Activated CD8-positive, alpha-beta T cell treated with anti-CD3 and anti-CD28 coated beads for 36 hours (primary cell): ENCODE measurements at regions not wholly inside any gene's neighbourhood (a gene's known extent, or its start where the extent isn't known, plus 50 kb on each side); places are given as distances from the start of the nearest gene placed in this dataset.

ENCODE experiments used
- ATAC-seq: fragments of 200-7000 bp; cut with Tn5 transposase; one replicate; pipeline ENCODE4 v1.10.0; 2021; ENCODE audit warnings: mild to moderate bottlenecking, moderate library complexity
- CTCF ChIA-PET: fragments of 350-600 bp; sonication (Branson Sonifier 250); formaldehyde crosslinking; loops from one replicate; lab custom pipeline; 2021; ENCODE audit warnings: antibody characterized with exemption; lab: Charles Lee
- POLR2A ChIA-PET: fragments of 350-600 bp; sonication (Branson Sonifier 250); formaldehyde crosslinking; loops from one replicate; lab custom pipeline; 2021; ENCODE audit warnings: antibody characterized with exemption; lab: Charles Lee
- DNase-seq: peaks from one replicate; pipeline ENCODE4 v3.0.0-alpha.2; 2020
- H3K27ac Mint-ChIP-seq: one replicate; pipeline ENCODE4 v1.8.0; 2021; ENCODE audit warnings: mild to moderate bottlenecking, mixed read lengths
- H3K27me3 Mint-ChIP-seq: one replicate; pipeline ENCODE4 v1.8.0; 2021; ENCODE audit warnings: mixed read lengths
- H3K36me3 Mint-ChIP-seq: one replicate; pipeline ENCODE4 v1.8.0; 2021; ENCODE audit warnings: low read depth, mixed read lengths
- H3K4me1 Mint-ChIP-seq: one replicate; pipeline ENCODE4 v1.8.0; 2021; ENCODE audit warnings: low read depth, mixed read lengths
- H3K4me3 Mint-ChIP-seq: one replicate; pipeline ENCODE4 v1.8.0; 2021; ENCODE audit warnings: mild to moderate bottlenecking, moderate library complexity, mixed read lengths
- H3K9me3 Mint-ChIP-seq: one replicate; pipeline ENCODE4 v1.8.0; 2021; ENCODE audit warnings: mixed read lengths
- CTCF ChIP-seq: fragments of 200-600 bp; IDR thresholded peaks from one replicate; pipeline ENCODE4 v1.8.0; 2022; ENCODE audit warnings: antibody characterized with exemption, mild to moderate bottlenecking
- intact Hi-C: fragments of 100-400 bp; cut with micrococcal nuclease; formaldehyde crosslinking; loops from one replicate; pipeline ENCODE4 v1.10.0; 2022

- CTCF ChIA-PET, result no interaction called here
- Mint-ChIP-seq H3K4me1 (no peaks in the 10 kb centered on the region), H3K4me3 (no peak overlapping the region)
Observed at GRCh38 chr9:126027566-126027965, 280.4 kb downstream of the PBX3 start.

GRCh38 chr9:126028746-126029145 is 281.6 kb downstream of the PBX3 start:
- no peak for TF ChIP-seq CTCF
- intact Hi-C loops, result no loop called here
- ChIA-PET POLR2A (no interaction called here), CTCF (interaction anchor here (0.8 kb wide), 1 partner anchor 13 kb away, joined by 4 read pairs; no protein-coding TSS in a partner anchor)
- peaks cover 9% of the 10 kb centered on the region for H3K27me3 Mint-ChIP-seq
- no peak for DNase-seq
- H3K4me1 Mint-ChIP-seq, result no peaks in the 10 kb centered on the region
- no peaks in the 10 kb centered on the region for H3K36me3 Mint-ChIP-seq
- no peak overlapping the region for H3K4me3 Mint-ChIP-seq
- H3K9me3 Mint-ChIP-seq, result no peaks in the 10 kb centered on the region
- ATAC-seq, result no peak
- H3K27ac Mint-ChIP-seq, result no peak overlapping the region

More at GRCh38 chr9:126027566-126027965, 280.4 kb downstream of the PBX3 start:
- ATAC-seq, result no peak
- intact Hi-C loops, result no loop called here
- TF ChIP-seq CTCF, result no peak
- H3K9me3 Mint-ChIP-seq, result no peaks in the 10 kb centered on the region
- peaks cover 5% of the 10 kb centered on the region for H3K27me3 Mint-ChIP-seq
- no peak for DNase-seq
- POLR2A ChIA-PET, result interaction anchor here (0.8 kb wide), 1 partner anchor 25 kb away, joined by 3 read pairs; no protein-coding TSS in a partner anchor
- no peaks in the 10 kb centered on the region for H3K36me3 Mint-ChIP-seq
- H3K27ac Mint-ChIP-seq, result no peak overlapping the region

GRCh38 chr9:126030716-126031115 is 283.5 kb downstream of the PBX3 start:
- no peak for TF ChIP-seq CTCF
- CTCF ChIA-PET, result no interaction called here
- intact Hi-C loops, result no loop called here
- POLR2A ChIA-PET, result no interaction called here
- H3K9me3 Mint-ChIP-seq, result no peaks in the 10 kb centered on the region
- no peak overlapping the region for H3K27ac Mint-ChIP-seq
- no peaks in the 10 kb centered on the region for H3K4me1 Mint-ChIP-seq
- no peaks in the 10 kb centered on the region for H3K36me3 Mint-ChIP-seq
- no peak for ATAC-seq
- peaks cover 10% of the 10 kb centered on the region for H3K27me3 Mint-ChIP-seq
- no peak for DNase-seq
- H3K4me3 Mint-ChIP-seq, result no peak overlapping the region

- Mint-ChIP-seq H3K27ac (no peak overlapping the region), H3K36me3 (no peaks in the 10 kb centered on the region), H3K4me3 (no peak overlapping the region), H3K9me3 (no peaks in the 10 kb centered on the region), H3K4me1 (no peaks in the 10 kb centered on the region), H3K27me3 (peaks cover 10% of the 10 kb centered on the region)
- POLR2A ChIA-PET, result no interaction called here
- ATAC-seq (no peak), DNase-seq (no peak)
- CTCF ChIA-PET, result no interaction called here
- TF ChIP-seq CTCF, result no peak
- intact Hi-C loops, result no loop called here
Observed at GRCh38 chr9:126031116-126031515, 283.9 kb downstream of the PBX3 start.

- ATAC-seq, result no peak
- no peak for DNase-seq
- H3K4me1 Mint-ChIP-seq, result no peaks in the 10 kb centered on the region
- TF ChIP-seq CTCF, result no peak
- H3K4me3 Mint-ChIP-seq, result no peak overlapping the region
- H3K27ac Mint-ChIP-seq, result no peak overlapping the region
- ChIA-PET CTCF (no interaction called here), POLR2A (no interaction called here)
- H3K9me3 Mint-ChIP-seq, result no peaks in the 10 kb centered on the region
- intact Hi-C loops, result no loop called here
- H3K36me3 Mint-ChIP-seq, result no peaks in the 10 kb centered on the region
- peaks cover 10% of the 10 kb centered on the region for H3K27me3 Mint-ChIP-seq
Observed at GRCh38 chr9:126032135-126032534, 285.0 kb downstream of the PBX3 start.
